NCI-H2029 treated with DMSO at 0.1 percent for 48 hours (cell line): ENCODE measurements at regions not wholly inside any gene's neighbourhood (a gene's known extent, or its start where the extent isn't known, plus 50 kb on each side); places are given as distances from the start of the nearest gene placed in this dataset.
"Not testable (repeated sequence)": the region's sequence is repeated elsewhere in the genome, so short reads cannot be mapped to it uniquely, and the experiment has no call there.

ENCODE experiments used
- DNase-seq: peaks from one replicate; lab custom pipeline; 2025; lab: John Stamatoyannopoulos, UW

- DNase-seq = no peak
These were observed 304.8 kb downstream of the CPS1 start for GRCh38 chr2:210861038-210861665.

- DNase-seq = no peak
These were observed 306.1 kb downstream of the CPS1 start for GRCh38 chr2:210862283-210863065.

GRCh38 chr2:210863283-210863682, 306.9 kb downstream of the CPS1 start:
- no peak for DNase-seq

GRCh38 chr2:210871566-210871965, 315.2 kb downstream of the CPS1 start:
- DNase-seq = not testable (repeated sequence)

GRCh38 chr2:210873631-210874030, 317.2 kb downstream of the CPS1 start:
- DNase-seq = no peak

- no peak for DNase-seq
These were observed 327.8 kb downstream of the CPS1 start for GRCh38 chr2:210884227-210884626.

GRCh38 chr2:210888035-210888434, 331.6 kb downstream of the CPS1 start:
- no peak for DNase-seq

GRCh38 chr2:210895132-210895531, 338.7 kb downstream of the CPS1 start:
- DNase-seq = no peak

GRCh38 chr2:210899131-210899530, 342.7 kb downstream of the CPS1 start:
- no peak for DNase-seq

- no peak for DNase-seq
These were observed 344.9 kb downstream of the CPS1 start for GRCh38 chr2:210901326-210901725.

- no peak for DNase-seq
These were observed 356.4 kb downstream of the CPS1 start for GRCh38 chr2:210912779-210913178.

GRCh38 chr2:210913461-210913860, 357.1 kb downstream of the CPS1 start:
- no peak for DNase-seq

GRCh38 chr2:210915912-210916311, 359.5 kb downstream of the CPS1 start:
- no peak for DNase-seq

GRCh38 chr2:210917465-210917864, 361.1 kb downstream of the CPS1 start:
- no peak for DNase-seq

GRCh38 chr2:210919128-210919527, 362.7 kb downstream of the CPS1 start:
- DNase-seq = no peak

GRCh38 chr2:210922419-210922818, 366.0 kb downstream of the CPS1 start:
- no peak for DNase-seq

GRCh38 chr2:210928714-210929113, 372.3 kb downstream of the CPS1 start:
- DNase-seq = no peak

GRCh38 chr2:210938228-210938627, 381.8 kb downstream of the CPS1 start:
- DNase-seq = no peak

GRCh38 chr2:210946395-210946794, 390.0 kb downstream of the CPS1 start:
- no peak for DNase-seq

- DNase-seq = not testable (repeated sequence)
These were observed 394.1 kb downstream of the CPS1 start for GRCh38 chr2:210950434-210951060.

- DNase-seq = no peak
These were observed 398.0 kb downstream of the CPS1 start for GRCh38 chr2:210954386-210954907.

GRCh38 chr2:210955591-210955990, 399.2 kb downstream of the CPS1 start:
- no peak for DNase-seq

GRCh38 chr2:210956101-210956500, 399.7 kb downstream of the CPS1 start:
- no peak for DNase-seq
